ENCODE measurements at regions not wholly inside any gene's neighbourhood (a gene's known extent, or its start where the extent isn't known, plus 50 kb on each side); places are given as distances from the start of the nearest gene placed in this dataset.

DNA sequence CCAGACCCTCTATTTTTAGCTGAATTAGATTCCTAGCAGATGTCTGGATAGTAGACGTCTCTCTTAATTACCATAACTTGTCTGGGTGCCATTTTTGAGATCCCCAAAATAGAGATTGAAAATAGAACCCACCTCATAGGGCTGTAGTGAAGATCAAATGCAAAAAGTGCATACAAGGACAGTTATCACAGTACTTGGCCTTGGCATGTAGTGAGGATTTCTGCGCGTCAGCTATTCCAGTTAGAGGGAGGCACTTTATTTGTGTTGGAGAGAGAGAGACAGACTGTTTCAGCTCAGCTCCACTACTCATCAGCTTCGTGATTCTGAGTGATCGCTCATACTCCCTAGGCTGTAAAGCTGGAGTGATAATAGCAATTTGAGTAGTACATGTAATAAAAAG lies 59.6 kb upstream of the CDH13 start:
- no peak for DNase-seq

DNA sequence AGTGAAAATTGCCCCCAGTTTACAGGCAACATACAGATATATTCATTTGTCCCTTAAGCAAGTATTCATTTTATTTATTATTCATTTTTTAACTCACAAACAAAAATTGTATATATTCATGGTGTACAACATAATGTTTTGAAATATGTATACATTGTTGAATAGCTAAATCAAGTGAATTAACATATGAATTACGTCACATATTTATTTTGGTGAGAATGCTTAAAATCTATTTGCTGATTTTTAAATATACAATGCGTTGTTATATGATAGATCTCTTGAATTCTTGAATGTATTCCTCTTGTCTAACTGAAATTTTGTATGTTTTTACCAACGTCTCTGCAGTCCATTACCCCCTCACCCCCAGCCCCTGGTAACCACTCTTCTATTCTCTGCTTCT lies 63.4 kb upstream of the CDH13 start:
- DNase-seq = no peak

DNA sequence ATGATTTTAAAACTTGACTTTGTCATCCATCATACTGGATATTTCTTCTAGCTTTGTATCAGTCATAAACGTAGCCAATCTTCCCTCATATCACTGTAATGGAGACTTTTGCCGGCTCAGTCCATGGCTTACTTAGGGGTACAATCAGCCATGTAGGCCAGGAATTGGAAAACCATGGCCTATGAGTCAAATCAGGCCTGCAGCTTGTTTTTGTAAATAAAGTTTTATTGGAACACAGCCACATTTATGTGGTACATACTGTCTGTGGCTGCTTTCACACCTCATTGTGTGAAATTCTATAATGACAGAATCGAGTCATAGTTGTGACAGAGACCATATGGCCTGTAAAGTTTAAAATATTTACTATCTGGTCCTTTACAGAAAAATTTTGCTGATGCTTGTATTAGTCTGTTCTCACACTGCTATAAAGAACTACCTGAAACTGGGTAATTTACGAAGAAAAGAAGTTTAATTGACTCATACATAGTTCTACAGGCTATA lies 64.5 kb upstream of the CDH13 start:
- no peak for DNase-seq

DNA sequence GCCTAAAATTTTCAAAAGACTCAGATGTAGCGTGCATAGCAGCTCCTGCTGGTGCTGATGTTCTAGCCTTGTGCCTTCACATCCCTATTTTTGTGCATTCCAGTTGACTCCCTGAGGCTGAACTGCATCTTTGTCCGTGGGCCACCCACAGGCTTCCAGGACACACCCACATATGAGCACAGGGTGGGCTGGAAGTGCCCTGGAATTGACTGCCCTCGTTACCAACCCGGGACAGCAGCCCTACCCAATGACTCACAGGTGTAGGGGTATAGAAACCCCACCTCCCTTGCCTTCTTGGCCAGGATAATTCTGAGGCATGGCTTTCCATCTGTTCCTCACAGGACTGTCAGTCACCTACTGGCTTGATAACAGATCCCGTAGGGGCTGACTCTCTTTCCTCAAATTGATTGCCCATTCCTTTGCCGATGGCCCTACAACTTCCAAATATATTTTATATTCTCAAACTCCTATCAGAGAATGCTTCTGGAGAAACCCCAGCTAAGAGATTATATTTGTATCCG lies 65.9 kb upstream of the CDH13 start:
- no peak for DNase-seq

DNA sequence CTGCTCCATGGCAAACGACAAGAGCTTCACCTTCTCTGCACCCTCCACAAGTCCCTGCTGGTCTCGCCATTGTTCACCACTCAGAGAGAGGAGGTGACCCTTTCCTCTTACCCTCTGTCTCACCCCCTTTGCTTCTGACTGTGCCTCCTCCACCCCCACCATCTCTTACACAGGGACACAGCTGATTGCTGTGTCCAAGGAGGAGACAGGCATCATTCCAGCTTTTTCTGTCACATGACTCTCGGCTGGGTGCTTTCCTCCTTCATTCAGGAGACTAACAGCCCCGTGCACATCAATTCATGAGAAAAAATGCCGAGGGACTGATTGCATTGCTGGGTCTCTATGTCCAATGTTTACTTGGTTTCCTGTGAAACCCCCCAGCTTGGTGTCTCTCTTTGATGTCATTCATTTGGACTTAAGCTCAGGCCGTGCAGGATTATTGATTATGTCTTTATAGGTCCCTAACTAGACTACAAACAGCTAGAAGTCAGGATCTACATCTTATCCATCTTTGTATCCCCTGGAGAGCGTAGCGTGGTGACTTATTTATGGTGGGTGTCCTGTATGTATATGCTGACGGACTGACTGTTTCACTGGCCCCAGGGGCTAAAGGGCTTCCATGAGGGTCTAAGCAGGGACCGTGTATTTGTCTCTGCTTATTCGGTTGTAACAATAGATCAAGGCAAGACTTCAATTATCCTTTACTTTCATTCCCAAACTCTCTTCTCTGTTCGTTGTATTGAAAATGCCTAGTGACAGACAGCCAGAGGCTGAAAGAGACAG lies 82.2 kb upstream of the CDH13 start:
- no peak for DNase-seq

DNA sequence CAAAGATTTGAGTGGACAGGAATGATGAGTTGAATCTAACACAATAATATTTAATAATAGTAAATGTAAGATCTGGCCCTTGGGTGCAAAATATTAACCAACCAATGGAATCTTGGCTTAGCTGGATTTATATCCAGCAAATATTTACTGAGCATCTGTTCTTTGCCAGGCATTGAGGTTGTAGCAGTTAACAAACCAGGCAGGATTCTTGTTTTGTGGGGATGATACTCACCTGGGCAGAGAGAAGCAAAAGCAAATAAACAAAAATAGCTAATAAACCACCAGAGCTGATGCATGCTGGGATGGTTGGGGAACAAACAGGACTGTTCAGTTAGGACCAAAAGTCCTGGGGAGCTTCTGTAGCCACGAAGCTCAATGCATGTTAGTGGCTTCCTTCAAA lies 84.1 kb upstream of the CDH13 start:
- no peak for DNase-seq

DNA sequence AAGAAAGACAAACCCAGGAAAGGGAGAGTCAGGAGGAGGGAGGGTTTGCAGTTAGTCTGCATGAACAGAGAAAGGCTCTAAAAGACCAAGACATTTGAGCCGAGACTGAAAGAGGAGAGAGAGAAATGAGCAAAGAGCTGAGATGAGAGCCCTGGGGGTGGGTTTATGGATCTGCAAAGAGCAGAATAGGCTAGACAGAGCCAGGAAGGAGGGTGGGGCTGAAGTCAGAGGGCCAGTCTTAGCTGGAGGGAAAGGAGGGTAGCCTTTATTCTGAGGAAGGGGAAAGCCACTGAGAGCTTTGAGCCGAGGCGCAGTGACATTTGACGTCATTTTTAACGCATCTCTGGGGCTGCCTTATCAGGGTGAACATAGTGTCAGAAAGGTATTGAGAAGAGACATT lies 85.7 kb upstream of the CDH13 start:
- DNase-seq = no peak

DNA sequence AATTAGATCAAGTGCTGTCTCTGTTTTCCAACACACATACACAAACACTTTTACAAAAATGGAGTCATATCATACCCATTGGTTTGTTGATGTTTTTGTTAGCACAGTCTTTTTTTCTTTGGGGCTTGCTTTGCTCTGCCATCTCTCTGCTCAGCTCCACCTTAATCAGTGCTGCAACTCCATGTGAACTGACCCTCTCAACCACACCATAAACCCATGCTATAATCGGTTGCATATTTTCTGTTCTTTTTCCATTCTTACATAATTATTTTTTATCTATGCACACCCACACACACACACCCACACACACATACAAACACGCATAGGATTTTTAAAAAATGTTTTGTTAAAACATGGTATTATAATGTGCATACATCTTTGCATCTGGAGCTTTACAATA lies 91.0 kb upstream of the CDH13 start:
- DNase-seq = no peak

DNA sequence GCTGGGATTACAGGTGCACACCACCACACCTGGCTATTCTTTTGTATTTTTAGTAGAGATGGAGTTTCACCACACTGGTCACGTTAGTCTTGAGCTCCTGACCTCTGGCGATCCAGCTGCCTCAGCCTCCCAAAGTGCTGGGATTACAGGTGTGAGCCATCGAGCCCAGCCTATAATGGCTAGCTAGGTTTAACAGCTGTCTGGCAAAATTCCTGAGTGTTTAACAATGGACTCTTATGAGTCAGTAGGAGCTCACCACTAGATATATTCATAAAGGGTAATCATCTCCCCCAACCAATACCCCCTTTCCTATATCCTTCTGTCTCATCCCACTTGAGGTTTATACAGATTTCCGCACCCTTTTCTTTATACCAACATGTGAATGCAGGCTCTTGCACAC lies 91.5 kb upstream of the CDH13 start:
- no peak for DNase-seq

DNA sequence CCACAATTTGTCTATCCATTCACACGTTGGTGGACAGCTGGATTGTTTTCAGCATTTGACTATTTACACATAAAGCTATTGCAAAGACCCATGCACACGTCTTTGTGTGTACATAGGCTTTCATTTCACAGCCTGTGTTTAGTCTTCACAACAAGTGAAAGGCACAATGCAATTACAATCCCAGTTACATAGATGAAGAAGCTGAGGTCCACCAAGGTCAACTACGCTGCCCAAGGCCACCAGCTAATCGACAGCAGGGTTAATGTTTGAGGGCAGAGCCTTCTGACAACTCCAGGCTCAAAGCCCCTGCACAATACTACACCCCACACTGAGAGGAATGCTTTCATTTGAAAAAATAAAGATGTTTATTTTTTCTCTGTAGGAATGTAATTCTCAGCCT lies 93.6 kb upstream of the CDH13 start:
- no peak for DNase-seq

DNA sequence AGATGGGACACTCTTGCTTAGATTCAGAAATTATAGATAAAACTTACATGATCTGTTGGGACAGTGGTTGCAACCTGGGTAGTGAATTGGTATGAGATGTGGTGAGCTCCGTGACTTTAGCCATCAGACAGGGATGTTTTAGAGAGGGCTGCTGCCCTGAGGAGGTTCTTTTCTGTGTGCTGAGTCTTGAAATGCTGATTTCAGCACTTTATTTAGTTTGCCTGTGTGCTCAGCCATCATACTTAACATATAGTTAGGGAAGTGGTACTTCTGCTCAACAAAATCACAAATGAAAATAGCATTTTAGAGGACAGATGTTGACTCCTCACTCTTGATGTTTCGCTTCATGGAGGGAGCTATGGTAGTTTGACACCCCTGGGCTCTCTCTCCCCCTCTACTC lies 95.9 kb upstream of the CDH13 start:
- DNase-seq = no peak

DNA sequence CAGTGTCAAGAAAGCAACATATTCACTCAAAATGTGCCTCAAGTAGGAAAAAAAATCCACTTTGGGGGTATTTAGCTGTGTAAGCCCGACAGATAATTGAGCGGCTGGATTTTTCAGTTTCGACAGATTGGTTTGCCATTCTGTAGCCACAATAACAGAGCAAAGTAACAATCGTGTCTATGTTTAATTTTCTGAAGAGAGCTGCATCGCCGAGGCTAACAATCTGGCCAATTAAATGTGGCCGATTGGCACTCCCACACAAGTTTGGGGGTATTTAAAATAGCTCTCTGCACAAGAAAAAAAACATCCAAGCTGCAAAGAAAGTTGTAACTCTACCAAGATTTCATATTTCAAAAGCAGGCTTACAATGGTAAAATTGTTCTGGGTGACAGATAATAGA lies 99.7 kb upstream of the CDH13 start:
- DNase-seq = no peak

DNA sequence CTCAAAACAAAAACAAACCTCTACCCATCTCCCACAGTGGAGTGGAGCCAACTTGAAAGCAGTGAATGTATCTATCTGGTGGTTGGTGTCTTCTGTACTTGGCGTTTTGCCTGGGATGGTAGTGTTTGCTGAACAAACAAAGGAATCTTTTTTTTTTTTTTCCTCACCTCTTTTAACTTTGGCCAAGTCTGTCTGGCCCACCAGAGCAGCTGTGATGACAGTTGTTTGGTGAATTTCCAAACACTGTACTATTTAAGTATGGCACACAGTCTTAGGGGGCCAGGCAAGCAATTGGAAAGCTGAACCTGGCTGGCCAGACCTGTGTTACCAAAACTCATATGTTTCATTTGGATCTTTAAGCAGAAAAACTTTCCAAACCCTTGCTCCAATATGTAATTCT lies 101.8 kb upstream of the CDH13 start:
- no peak for DNase-seq

DNA sequence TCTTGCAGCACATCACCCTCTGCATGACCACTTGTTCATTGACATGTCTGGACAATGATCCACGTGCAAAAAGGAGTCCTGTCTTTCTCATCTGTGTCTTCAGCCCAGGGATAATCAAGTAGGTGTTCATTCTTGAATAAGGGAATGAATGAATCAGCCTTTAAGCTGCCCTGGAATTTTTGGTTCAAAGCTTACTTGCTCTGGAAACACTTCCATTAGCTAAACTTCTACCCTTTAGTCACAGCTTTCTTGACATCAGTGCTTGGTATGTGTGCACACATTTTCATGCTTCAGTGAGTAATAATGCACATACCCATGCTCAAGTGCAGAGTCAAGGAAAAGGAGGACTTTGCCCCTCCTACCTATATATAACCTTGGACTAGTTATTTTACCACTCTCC lies 103.0 kb upstream of the CDH13 start:
- no peak for DNase-seq

DNA sequence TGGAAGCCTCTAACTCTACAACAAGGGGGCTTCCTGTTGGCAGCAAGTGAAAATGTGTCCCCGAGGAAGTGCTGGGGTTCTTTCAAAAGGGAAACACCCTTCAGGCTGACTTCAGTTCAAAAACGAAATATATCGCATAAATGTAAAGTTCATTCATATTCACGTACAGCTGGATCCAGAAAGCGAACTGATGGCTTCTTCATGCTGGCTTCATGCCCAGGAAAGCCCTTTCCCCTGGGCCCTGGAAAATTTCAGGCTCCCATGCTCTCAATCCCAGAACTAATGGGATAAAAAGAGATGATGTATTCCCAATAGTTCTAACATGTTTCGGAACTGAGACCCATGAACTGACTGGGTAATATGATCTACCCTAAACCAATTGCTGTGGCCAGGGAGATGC lies 104.7 kb upstream of the CDH13 start:
- DNase-seq = no peak

DNA sequence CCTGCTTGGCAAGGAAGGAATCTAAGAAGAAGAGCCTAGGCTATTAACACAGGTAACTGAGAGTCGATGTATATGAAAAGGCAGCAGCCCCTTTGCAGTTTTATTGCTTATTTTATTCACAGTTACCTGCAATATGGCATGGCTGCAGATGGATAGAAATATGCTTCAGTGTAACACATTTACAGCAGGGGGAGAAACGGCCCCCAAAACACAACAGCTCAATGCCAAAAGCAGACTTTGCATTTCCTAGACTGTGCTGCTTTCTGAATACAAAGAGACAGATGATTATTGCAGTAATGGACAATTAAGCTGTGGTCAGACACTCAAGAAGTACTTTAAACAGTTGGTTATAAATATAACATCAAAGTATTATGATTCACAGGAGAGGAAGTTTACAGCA lies 108.0 kb upstream of the CDH13 start:
- DNase-seq = no peak

DNA sequence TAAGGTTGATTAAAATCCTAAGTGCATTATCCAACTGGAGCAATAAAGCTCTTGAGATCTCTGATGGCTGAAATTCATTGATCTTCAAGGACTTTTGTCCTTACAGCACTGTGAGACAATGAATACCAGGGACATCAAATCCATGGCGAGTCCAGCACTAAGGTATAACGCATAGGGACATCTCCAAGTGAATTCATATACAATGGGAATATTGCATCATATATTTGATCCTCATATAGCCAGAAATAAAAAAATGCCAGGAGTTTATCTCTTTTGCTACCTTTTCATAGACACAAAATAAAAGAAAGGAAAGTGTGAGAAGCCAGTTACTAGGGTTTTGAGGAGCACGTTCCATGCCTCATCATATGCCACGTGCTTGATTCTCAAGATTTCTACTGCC lies 112.5 kb upstream of the CDH13 start:
- no peak for DNase-seq

DNA sequence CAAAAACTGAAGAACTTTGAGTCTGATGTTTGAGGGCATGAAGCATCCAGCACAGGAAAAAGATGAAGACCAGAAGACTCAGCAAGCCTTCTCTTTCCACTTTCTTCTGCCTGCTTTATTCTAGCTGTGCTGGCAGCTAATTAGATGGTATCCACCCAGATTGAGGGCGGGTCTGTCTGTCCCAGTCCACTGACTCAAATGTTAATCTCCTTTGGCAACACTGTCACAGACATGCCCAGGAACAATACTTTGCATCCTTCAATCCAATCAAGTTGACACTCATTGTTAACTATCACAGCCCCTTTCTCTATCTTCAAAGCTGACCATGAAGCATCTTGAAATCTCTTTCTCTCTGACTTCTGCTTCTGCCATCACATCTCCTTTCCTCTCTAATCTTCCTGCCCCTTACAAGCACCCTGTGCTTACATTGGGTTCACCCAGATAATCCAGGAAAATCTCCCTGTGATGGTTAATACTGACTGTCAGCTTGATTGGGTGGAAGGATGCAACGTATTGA lies 115.9 kb upstream of the CDH13 start:
- no peak for DNase-seq

DNA sequence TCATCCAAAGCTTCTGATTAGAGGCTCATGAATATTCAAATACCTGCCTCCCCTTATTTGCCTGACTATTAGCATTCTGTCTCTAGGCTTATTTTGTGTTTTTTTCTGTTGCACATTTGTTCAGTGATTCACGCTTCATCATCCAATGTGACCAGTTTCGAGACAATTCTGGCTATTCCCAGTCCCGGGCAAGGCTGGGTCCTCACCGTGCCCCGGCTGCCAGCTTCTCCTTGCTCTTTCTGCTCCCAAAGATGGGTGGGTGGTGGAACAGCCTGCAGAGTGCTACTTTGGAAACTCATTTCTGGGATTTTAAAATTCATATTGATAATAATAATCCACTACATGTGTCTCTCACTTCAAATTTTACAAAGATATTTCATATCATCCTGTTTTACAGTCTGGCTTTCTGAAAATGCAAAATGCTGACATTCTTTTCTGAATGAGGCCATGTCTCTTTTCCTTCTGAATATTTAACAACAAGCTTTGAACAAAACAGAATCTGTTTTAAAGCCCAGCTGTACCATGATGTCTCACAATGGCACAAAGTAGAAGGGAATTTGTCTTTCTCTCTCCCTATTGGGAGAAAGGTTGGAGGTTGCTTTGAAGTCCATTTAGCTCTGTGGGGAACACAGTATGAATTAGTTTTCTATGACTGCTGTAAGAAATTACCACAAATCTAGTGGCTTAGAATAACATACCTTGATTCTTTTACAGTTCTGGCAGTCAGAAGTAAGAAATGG lies 116.9 kb upstream of the CDH13 start:
- DNase-seq = no peak

DNA sequence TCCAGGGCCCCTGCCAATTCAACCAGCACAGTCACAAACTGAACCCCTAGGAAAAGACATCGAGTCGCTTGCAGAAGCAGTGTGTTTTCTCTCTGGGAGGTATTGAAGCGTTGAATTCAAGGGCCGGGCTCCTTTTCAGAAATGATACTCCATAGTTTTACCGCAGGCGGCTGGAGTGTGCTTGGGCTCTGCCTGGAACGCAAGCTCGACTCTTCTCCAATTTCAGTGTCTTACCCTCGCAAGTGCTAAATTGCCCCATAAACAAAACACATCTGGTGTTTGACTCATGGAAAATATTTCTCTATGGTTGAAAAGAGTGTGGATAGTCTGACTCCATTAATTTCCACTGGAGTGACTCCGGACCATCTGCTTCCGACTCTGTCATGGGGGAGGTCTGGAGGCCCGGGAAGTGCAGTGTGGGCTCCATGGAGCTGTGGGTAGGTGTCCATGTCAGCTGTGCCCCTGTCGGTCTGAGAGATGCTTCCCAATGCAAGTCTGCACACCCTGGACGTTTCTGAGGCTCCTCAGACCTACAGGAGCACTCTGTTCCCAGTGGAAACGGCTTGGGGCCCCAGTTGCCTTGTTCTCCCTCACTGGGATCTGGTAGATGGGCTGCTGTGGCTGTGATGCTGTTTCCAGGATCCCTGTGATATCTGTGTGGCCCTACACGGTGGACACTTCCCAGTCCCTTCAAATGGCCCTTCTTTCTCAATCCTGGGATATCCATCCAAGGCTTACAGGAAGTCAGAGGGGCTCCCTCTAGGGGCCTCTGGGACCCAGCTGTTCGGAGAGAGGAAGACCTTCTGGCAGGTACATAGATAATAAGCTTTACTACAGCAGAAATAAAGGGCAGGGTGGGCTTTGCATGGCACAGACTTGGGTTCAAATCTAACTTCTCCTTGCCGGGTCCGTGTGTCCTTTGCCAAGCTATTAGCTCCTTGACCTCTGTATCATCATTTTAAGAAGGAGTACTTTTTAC lies 119.8 kb upstream of the CDH13 start:
- DNase-seq = no peak

DNA sequence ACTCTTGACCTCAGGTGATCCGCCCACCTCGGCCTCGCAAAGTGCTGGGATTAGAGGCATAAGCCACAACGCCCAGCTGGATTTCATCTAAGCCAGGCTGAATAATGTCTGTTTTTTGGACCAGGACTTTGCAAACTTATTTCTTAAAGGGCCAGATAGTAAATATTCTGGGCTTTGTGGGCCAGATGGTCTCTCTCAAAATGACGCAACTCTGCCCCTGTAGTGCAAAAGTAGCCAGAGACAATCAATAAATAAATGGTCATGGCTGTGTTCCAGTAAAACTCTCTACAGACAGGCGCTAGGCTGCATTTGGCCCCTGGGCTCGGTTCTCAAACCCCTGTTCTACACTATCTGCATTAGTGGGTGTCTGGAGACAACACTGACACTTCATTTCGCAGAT lies 121.9 kb upstream of the CDH13 start:
- no peak for DNase-seq

DNA sequence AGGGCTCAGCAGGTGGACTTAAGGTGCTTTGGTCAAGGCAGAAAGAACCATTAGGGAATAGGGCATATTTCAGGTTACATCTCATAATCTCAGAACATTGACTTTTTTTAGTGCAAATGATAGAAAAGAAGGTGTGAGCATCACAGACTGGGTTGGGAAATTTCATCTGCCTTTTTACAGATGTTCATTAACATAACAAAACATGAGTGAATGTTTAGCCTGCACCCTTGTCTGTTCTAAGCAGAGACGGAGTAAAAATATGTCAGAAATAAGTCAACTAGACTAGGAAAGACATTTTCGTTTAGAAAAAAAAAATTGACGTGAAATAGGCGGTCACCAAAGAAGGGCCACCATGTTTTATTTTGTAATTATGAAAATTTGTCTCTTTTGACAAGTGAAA lies 127.5 kb upstream of the CDH13 start:
- no peak for DNase-seq

DNA sequence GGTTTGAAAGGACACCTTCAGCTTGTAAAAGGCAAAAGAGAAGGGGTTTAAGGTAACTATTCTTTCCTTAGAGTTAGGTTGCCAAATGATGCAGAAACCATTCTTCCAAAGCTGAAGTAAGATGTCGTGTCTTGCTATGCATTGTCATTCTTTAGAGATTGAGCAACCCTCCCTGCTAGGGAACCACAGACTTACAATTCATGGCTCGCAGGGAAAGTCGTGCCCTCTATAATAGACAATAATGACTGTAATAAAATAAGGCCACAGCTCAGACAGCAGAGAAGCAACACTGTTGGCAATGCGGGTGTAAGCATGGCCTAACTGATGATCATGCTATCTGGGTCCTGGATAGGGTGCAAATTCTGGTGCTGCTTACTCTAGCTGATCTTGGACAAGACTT lies 129.6 kb upstream of the CDH13 start:
- DNase-seq = no peak

Data from stimulated activated CD4-positive, alpha-beta T cell treated with anti-CD3 and anti-CD28 coated beads, Interleukin-4, amount 100 ng/mL, for 4 hours (primary cell).